ENCODE measurements at regions not wholly inside any gene's neighbourhood (a gene's known extent, or its start where the extent isn't known, plus 50 kb on each side); places are given as distances from the start of the nearest gene placed in this dataset.

DNA sequence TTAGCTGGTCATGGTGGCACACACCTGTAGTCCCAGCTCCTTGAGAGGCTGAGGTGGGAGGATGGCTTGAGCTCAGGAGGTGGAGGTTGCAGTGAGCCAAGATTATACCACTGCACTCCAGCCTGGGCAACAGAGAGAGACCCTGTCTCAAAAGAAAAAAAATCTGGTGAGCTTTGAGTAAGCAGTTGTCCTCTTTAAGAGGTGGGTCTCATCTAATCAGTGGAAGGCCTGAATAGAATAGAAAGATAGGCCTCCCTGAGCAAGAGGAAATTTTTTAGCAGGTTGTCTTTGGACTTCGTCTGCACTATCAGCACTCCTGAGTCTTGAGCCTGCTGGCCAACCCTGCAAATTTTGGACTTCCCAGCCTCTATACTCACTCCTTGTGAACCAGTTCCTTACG is 266.0 kb upstream of the ZFHX3 start:
- peaks cover 0 to 1% (median 0%) of the 10 kb centered on the region in 4 donors for H3K9me3 ChIP-seq (ENCODE audit: control insufficient read depth in 4 of 4, insufficient read depth in 3 of 4, low read length in 3 of 4)
- DNase-seq (no peak), ATAC-seq (ENCODE audit: insufficient read depth, low FRiP score) (no peak)
- no peak overlapping the region for H3K9ac ChIP-seq (ENCODE audit: insufficient read depth in 1 of 2, low read length in 2 of 2)
- H3K27ac ChIP-seq (ENCODE audit: low read depth in 1 of 2, low read length in 1 of 2): no peak overlapping the region
- H3K4me3 ChIP-seq: no peak overlapping the region
- TF ChIP-seq, protein P1, sequence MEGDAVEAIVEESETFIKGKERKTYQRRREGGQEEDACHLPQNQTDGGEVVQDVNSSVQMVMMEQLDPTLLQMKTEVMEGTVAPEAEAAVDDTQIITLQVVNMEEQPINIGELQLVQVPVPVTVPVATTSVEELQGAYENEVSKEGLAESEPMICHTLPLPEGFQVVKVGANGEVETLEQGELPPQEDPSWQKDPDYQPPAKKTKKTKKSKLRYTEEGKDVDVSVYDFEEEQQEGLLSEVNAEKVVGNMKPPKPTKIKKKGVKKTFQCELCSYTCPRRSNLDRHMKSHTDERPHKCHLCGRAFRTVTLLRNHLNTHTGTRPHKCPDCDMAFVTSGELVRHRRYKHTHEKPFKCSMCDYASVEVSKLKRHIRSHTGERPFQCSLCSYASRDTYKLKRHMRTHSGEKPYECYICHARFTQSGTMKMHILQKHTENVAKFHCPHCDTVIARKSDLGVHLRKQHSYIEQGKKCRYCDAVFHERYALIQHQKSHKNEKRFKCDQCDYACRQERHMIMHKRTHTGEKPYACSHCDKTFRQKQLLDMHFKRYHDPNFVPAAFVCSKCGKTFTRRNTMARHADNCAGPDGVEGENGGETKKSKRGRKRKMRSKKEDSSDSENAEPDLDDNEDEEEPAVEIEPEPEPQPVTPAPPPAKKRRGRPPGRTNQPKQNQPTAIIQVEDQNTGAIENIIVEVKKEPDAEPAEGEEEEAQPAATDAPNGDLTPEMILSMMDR (IDR thresholded peaks at IDR 0.05; ENCODE audit: control extremely low read depth, extremely low read depth): no peak
- no peaks in the 10 kb centered on the region for H3K4me1 ChIP-seq (ENCODE audit: control insufficient read depth in 5 of 5, insufficient read depth in 5 of 5, low read length in 5 of 5)
- no peaks in the 10 kb centered on the region for H3K36me3 ChIP-seq (ENCODE audit: control insufficient read depth in 4 of 4, insufficient read depth in 4 of 4, low read length in 4 of 4)
- 90 to 91% methylated on average over 2 of the region's 2 CpGs for WGBS, 2 donors
- no peaks in the 10 kb centered on the region for H3K27me3 ChIP-seq (ENCODE audit: control insufficient read depth in 3 of 3, insufficient read depth in 3 of 3, low read length in 2 of 3)

DNA sequence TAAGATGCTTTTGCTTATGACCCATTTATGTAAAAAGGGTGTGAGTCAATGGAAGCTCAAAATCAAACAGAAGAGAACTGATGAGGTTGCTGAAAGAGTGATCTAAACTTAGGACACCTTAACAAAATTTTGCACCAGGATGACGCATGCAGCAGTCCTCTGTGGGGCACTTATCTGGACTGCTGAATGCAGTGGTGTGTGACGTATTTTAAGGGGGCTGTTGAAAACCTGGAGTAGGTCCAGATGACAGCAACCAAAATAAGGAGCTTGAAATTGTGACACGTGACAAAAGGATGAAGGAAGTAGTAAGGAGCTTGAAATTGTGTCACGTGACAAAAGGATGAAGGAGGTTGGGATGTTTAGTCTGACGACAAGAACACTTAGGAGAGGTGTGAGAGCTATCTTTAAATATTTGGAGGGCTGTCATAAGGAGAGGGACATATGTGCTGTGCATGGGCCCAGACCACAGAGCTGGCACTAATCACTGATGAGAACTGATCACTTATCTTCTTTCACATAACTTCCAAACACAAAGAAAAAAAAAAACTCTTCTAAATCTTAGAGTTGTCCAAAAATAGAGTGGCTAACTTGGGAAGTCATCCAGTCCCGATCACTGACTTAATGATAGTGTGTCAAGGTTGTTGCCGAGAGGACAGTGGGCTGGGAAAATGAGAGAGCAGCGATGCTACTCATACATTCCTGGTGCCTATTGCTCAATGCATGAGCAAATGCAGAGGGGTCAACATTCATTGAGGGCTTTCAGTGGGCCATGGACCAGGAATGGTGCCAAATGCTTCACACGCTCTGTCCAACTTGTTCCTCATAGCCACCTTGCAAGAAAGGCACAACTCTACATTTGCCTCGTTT is 264.2 kb upstream of the ZFHX3 start:
- no peak overlapping the region for H3K27ac ChIP-seq (ENCODE audit: low read depth in 1 of 2, low read length in 1 of 2)
- WGBS, 2 donors: 77 to 88% methylated on average over 10 of the region's 10 CpGs
- ATAC-seq (ENCODE audit: insufficient read depth, low FRiP score): no peak
- DNase-seq: peak in 1 of 3 donors; percentile 30
- no peaks in the 10 kb centered on the region for H3K36me3 ChIP-seq (ENCODE audit: control insufficient read depth in 4 of 4, insufficient read depth in 4 of 4, low read length in 4 of 4)
- no peak overlapping the region for H3K9ac ChIP-seq (ENCODE audit: insufficient read depth in 1 of 2, low read length in 2 of 2)
- TF ChIP-seq, protein P1 (IDR thresholded peaks at IDR 0.05; ENCODE audit: control extremely low read depth, extremely low read depth): no peak
- no peak overlapping the region for H3K4me3 ChIP-seq
- no peaks in the 10 kb centered on the region for H3K4me1 ChIP-seq (ENCODE audit: control insufficient read depth in 5 of 5, insufficient read depth in 5 of 5, low read length in 5 of 5)
- H3K27me3 ChIP-seq (ENCODE audit: control insufficient read depth in 3 of 3, insufficient read depth in 3 of 3, low read length in 2 of 3): no peaks in the 10 kb centered on the region
- H3K9me3 ChIP-seq (ENCODE audit: control insufficient read depth in 4 of 4, insufficient read depth in 3 of 4, low read length in 3 of 4): peaks cover 0 to 1% (median 0%) of the 10 kb centered on the region in 4 donors

DNA sequence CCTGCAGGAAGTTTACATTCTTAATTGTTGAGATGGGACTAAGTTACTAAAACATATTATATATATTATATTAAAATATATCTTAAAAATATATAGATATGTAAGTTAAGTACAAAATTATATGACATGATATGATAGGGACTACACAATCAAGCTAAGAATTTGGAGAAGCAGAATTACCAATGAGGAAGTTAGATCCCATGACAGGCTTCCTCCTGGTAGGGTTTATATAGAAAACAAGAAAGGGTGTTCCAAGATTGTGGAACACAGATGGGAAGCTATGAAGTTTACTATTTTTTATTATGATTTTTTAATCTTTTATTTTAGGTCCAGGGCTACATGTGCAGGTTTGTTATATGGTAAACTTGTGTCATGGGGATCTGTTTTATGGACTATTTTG is 260.8 kb upstream of the ZFHX3 start:
- DNase-seq (no peak), ATAC-seq (ENCODE audit: insufficient read depth, low FRiP score) (no peak)
- H3K4me1 ChIP-seq (ENCODE audit: control insufficient read depth in 5 of 5, insufficient read depth in 5 of 5, low read length in 5 of 5): peaks cover 0 to 9% (median 0%) of the 10 kb centered on the region in 5 donors
- H3K9ac ChIP-seq (ENCODE audit: insufficient read depth in 1 of 2, low read length in 2 of 2): no peak overlapping the region
- H3K27ac ChIP-seq (ENCODE audit: low read depth in 1 of 2, low read length in 1 of 2): no peak overlapping the region
- H3K36me3 ChIP-seq (ENCODE audit: control insufficient read depth in 4 of 4, insufficient read depth in 4 of 4, low read length in 4 of 4): no peaks in the 10 kb centered on the region
- peaks cover 0 to 3% (median 0%) of the 10 kb centered on the region in 4 donors for H3K9me3 ChIP-seq (ENCODE audit: control insufficient read depth in 4 of 4, insufficient read depth in 3 of 4, low read length in 3 of 4)
- TF ChIP-seq, protein P1 (IDR thresholded peaks at IDR 0.05; ENCODE audit: control extremely low read depth, extremely low read depth): no peak
- no peaks in the 10 kb centered on the region for H3K27me3 ChIP-seq (ENCODE audit: control insufficient read depth in 3 of 3, insufficient read depth in 3 of 3, low read length in 2 of 3)
- no peak overlapping the region for H3K4me3 ChIP-seq

Measured in lung (tissue), 11 donors.